Epithelial cell of proximal tubule (primary cell): ENCODE measurements at regions not wholly inside any gene's neighbourhood (a gene's known extent, or its start where the extent isn't known, plus 50 kb on each side); places are given as distances from the start of the nearest gene placed in this dataset.
"Not testable (repeated sequence)": the region's sequence is repeated elsewhere in the genome, so short reads cannot be mapped to it uniquely, and the experiment has no call there.

Experiments used
- DNase-seq: peaks from one replicate; pipeline ENCODE4 v3.0.0-alpha.2; 2011; ENCODE audit warnings: low read depth
- H3K4me3 ChIP-seq: 2 replicates; pipeline ENCODE4 v1.5.1; 2011; ENCODE audit warnings: low read depth, mild to moderate bottlenecking, low read length

- not testable (repeated sequence) for H3K4me3 ChIP-seq, DNase-seq
Measured at GRCh38 chr7:45807832-45808231, 65.0 kb downstream of the CCDC201 start.

DNA sequence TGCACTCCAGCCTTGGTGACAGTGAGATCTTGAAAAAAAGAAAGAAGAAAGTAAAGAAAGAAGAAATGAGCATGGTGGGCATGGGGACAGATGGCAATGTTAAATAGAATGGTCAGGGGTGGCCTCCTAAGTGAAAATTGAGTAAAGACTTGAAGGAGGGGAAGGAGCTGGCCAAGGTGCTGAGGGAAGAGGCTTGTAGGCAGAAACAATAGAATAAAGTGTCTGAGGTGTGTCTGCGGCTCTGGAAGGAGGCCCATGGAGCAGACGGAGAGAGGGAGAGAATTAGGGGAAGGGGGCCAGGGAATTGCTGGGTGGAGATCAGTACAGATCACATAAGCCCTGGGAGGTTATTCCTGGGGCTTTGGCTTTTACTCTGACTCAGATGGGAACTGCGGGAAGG is 70.7 kb downstream of the CCDC201 start:
- DNase-seq, H3K4me3 ChIP-seq: not testable (repeated sequence)

- peak; percentile 43 for DNase-seq
- H3K4me3 ChIP-seq = not testable (repeated sequence)
Measured at GRCh38 chr7:45797264-45797663, 75.6 kb downstream of the CCDC201 start.

DNA sequence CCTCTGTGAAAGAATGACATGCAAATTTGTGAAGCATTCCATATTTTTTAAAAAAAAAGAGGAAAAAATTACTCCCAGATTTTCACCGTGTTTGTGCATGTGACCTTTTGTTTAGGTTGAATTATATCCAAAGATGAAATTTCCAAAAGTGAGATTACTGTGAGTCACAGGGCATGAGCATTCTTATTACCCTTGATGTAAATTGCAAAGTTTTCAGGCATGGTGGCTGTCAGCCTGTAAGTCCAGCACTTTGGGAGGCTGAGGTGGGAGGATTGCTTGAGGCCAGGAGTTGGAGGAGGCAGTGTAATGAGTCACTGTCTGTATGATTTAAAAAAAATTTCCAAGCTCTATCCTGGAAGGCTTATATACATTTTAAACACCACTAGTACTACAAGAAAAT is 83.2 kb downstream of the CCDC201 start:
- not testable (repeated sequence) for DNase-seq, H3K4me3 ChIP-seq

- not testable (repeated sequence) for H3K4me3 ChIP-seq, DNase-seq
Measured at GRCh38 chr7:45785724-45786123, 87.2 kb downstream of the CCDC201 start.

DNA sequence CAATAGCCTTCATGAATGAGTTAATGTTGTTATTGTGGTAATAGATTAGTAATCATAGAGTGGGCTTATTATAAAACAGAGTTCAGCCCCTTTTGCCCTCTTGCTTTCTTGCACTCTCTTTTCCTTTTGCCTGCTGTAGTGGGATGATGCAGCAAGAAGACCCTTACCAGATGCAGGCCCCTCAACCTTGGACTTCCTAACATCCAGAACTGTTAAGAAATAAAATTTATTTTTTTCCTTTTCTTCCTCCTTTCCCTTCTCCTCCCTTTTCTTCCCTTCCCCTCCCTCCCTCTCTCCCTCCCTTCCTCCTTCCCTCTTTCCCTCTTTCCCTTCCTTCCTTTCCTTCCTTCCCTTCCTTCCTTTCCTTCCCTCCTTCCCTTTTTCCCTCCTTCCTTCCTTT is 88.1 kb downstream of the CCDC201 start:
- not testable (repeated sequence) for DNase-seq, H3K4me3 ChIP-seq
